Prostate gland (tissue), 2 donors: ENCODE measurements at regions not wholly inside any gene's neighbourhood (a gene's known extent, or its start where the extent isn't known, plus 50 kb on each side); places are given as distances from the start of the nearest gene placed in this dataset.

Source experiments
- CTCF ChIP-seq, 4 experiments: fragments of 200-600 bp in 2 of 4; fragments of 450-650 bp in 2 of 4; sonication (generic) in 2 of 4; IDR thresholded peaks; 1 replicate in 3 of 4; 2 replicates in 1 of 4; pipeline ENCODE4 v1.5.1; 2016 to 2019; ENCODE audit warnings: antibody characterized with exemption in 4 of 4, mild to moderate bottlenecking in 2 of 4, moderate library complexity in 2 of 4
- POLR2A ChIP-seq: fragments of 450-650 bp; IDR thresholded peaks from one replicate; pipeline ENCODE4 v1.6.1; 2016; ENCODE audit warnings: antibody characterized with exemption, mild to moderate bottlenecking

DNA sequence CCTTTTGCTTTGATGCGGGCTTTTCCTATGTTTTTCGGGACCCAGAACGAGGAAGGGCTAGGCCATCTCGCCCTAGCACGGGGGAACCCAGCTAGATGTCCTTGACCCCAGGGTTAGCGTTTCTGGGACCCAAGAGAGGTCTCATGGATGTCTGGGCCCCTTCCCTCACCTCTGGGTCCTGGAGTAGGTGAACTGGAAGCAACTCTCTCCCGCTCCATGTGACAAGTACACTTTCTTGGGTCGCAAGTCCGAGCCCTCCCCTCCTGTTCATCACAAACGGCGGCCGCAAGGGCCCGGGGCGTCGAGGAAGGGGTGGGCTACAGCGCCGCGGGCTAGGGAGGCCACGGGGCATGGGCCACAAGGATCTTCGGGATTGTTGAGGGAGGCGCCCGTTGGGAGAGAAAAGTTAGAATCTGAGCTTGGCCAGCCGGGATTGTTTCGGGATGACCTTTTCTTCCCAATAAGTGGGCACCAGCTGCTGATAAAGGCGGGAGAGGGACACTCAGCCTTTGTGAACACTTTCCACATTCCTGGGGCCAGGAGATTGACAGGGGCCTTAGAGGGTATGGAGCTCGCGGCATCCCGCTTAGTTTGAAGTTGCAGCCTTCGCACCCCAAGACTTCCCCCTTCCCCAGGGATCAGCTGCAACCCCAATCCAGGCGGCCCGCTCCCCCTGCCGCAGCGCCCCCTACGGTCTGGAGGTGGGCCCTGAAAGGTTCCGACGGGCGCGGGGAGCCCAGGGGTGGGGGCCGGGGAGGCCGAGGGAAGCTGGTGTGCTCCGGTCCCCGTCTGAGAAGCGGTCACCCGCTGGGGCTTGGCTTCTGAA, 136.9 kb upstream of the ZIC3 start:
- TF ChIP-seq POLR2A (no peak), CTCF (IDR thresholded peaks at IDR 0.05) (no peak)
